Liver (tissue), 7 donors: ENCODE measurements at regions not wholly inside any gene's neighbourhood (a gene's known extent, or its start where the extent isn't known, plus 50 kb on each side); places are given as distances from the start of the nearest gene placed in this dataset.

Source experiments
- DNase-seq: peaks from one replicate; pipeline ENCODE4 v3.0.0-alpha.2; 2017; ENCODE audit warnings: low spot score
- H3K27ac ChIP-seq, 2 donors: one replicate each; pipeline ENCODE4 v1.7.0; 2013; ENCODE audit warnings: inconsistent platforms in 2 of 2, low read length in 2 of 2, control low read depth in 1 of 2, low read depth in 1 of 2, mild to moderate bottlenecking in 1 of 2
- H3K27me3 ChIP-seq, 4 donors: one replicate each; pipeline versions ENCODE4 v1.6.1 to v1.7.0; 2013; ENCODE audit warnings: low read length in 3 of 4, inconsistent platforms in 1 of 4, mild to moderate bottlenecking in 1 of 4, moderate library complexity in 1 of 4; ENCODE audit not compliant: control insufficient read depth in 4 of 4, insufficient read depth in 4 of 4
- H3K36me3 ChIP-seq, 4 donors: one replicate each; pipeline versions ENCODE4 v1.6.1 to v1.7.0; 2013; ENCODE audit warnings: low read length in 3 of 4, mild to moderate bottlenecking in 3 of 4, low read depth in 1 of 4, moderate library complexity in 1 of 4; ENCODE audit not compliant: control insufficient read depth in 4 of 4, insufficient read depth in 3 of 4
- H3K4me1 ChIP-seq, 4 donors: one replicate each; pipeline versions ENCODE4 v1.6.1 to v1.7.0; 2013; ENCODE audit warnings: low read length in 3 of 4, mild to moderate bottlenecking in 3 of 4, moderate library complexity in 1 of 4; ENCODE audit not compliant: control insufficient read depth in 4 of 4, insufficient read depth in 4 of 4
- H3K4me3 ChIP-seq, 3 donors: one replicate each; pipeline versions ENCODE4 v1.6.1 to v1.7.0; 2013; ENCODE audit warnings: low read length in 3 of 3, control low read depth in 1 of 3, low read depth in 1 of 3, mild to moderate bottlenecking in 1 of 3
- H3K9ac ChIP-seq, 2 donors: one replicate each; pipeline ENCODE4 v1.7.0; 2013; ENCODE audit warnings: low read length in 2 of 2, mild to moderate bottlenecking in 2 of 2, moderate library complexity in 2 of 2, control low read depth in 1 of 2, low read depth in 1 of 2
- H3K9me3 ChIP-seq, 4 donors: one replicate each; pipeline versions ENCODE4 v1.6.1 to v1.7.0; 2013; ENCODE audit warnings: low read length in 3 of 4; ENCODE audit not compliant: control insufficient read depth in 4 of 4
- EGR1 ChIP-seq, 2 donors: IDR thresholded peaks; 2 replicates each; pipeline ENCODE4 v1.6.1; 2016 to 2018; ENCODE audit warnings: antibody characterized with exemption in 2 of 2, low read depth in 2 of 2
- FOXA1 ChIP-seq: IDR thresholded peaks from 2 replicates; pipeline ENCODE4 v1.6.1; 2016; ENCODE audit warnings: antibody characterized with exemption
- GABPA ChIP-seq, 2 donors: IDR thresholded peaks in 1 of 2; conservative IDR thresholded peaks in 1 of 2; 2 replicates each; pipeline ENCODE4 v1.6.1; 2016; ENCODE audit warnings: antibody characterized with exemption in 2 of 2, mild to moderate bottlenecking in 1 of 2, moderate library complexity in 1 of 2
- HNF4A ChIP-seq, 2 donors: conservative IDR thresholded peaks; 2 replicates each; pipeline ENCODE4 v1.6.1; 2016; ENCODE audit warnings: antibody characterized with exemption in 2 of 2, mild to moderate bottlenecking in 2 of 2
- JUND ChIP-seq, 2 donors: IDR thresholded peaks; 2 replicates each; pipeline ENCODE4 v1.6.1; 2016; ENCODE audit warnings: antibody characterized with exemption in 2 of 2
- RAD21 ChIP-seq, 2 donors: IDR thresholded peaks; 2 replicates each; pipeline ENCODE4 v1.6.1; 2016; ENCODE audit warnings: antibody characterized with exemption in 2 of 2, mild to moderate bottlenecking in 2 of 2
- RXRA ChIP-seq, 2 donors: IDR thresholded peaks; 2 replicates each; pipeline ENCODE4 v1.6.1; 2017 to 2018; ENCODE audit warnings: antibody characterized with exemption in 2 of 2, mild to moderate bottlenecking in 1 of 2
- SP1 ChIP-seq: IDR thresholded peaks from 2 replicates; pipeline ENCODE4 v1.6.1; 2018; ENCODE audit warnings: antibody characterized with exemption, mild to moderate bottlenecking
- YY1 ChIP-seq: IDR thresholded peaks from 2 replicates; pipeline ENCODE4 v1.6.1; 2016; ENCODE audit warnings: antibody characterized with exemption, mild to moderate bottlenecking
- WGBS: extraction: QIAGEN DNeasy Blood & Tissue Kit; methylation state at CpG from one replicate; pipeline ENCODE4 v1.1.7; 2013; 5-methylcytosine and 5-hydroxymethylcytosine counted together
- TF ChIP-seq, protein P1 (sequence below): IDR thresholded peaks from 2 replicates; pipeline ENCODE4 v1.6.1; 2016; ENCODE audit warnings: antibody characterized with exemption, mild to moderate bottlenecking
- TF ChIP-seq, protein P2 (sequence below): IDR thresholded peaks from 2 replicates; pipeline ENCODE4 v1.6.1; 2016; ENCODE audit warnings: antibody characterized with exemption
- TF ChIP-seq, protein P3 (sequence below): IDR thresholded peaks from 2 replicates; pipeline ENCODE4 v1.6.1; 2016; ENCODE audit warnings: antibody characterized with exemption
- donor health status: healthy.
- donor health status: healthy.
- donor health status: healthy.
- donor health status: healthy.

DNA sequence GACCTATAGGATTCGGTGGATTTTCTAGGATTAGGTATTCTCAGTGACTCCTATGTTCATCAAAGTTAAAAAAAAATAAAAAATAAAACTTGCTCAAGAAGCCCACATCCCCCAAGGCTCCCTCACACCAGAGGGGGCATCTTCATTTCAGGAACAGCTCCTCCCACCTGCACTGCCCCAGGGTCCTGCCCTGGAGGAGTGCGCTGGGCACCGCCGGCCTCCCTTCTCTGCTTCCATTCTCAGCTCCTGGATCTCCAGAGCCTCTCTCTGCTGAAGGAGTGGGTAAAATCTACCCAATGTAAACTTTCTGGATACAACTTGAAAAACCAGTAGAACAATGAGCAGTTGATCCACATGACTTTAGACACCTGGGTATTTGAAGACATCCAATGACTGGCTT is 359.8 kb upstream of the IRX4 start:
- no peak for DNase-seq
- WGBS, result 89% methylated on average over 4 of the region's 4 CpGs
- Histone ChIP-seq H3K9me3 (peaks cover 0 to 1% (median 0%) of the 10 kb centered on the region in 4 donors), H3K27me3 (peaks cover 0 to 2% (median 0%) of the 10 kb centered on the region in 4 donors), H3K36me3 (no peaks in the 10 kb centered on the region), H3K4me3 (no peak overlapping the region), H3K9ac (no peak overlapping the region), H3K27ac (no peak overlapping the region), H3K4me1 (no peaks in the 10 kb centered on the region)
- TF ChIP-seq, protein P1, sequence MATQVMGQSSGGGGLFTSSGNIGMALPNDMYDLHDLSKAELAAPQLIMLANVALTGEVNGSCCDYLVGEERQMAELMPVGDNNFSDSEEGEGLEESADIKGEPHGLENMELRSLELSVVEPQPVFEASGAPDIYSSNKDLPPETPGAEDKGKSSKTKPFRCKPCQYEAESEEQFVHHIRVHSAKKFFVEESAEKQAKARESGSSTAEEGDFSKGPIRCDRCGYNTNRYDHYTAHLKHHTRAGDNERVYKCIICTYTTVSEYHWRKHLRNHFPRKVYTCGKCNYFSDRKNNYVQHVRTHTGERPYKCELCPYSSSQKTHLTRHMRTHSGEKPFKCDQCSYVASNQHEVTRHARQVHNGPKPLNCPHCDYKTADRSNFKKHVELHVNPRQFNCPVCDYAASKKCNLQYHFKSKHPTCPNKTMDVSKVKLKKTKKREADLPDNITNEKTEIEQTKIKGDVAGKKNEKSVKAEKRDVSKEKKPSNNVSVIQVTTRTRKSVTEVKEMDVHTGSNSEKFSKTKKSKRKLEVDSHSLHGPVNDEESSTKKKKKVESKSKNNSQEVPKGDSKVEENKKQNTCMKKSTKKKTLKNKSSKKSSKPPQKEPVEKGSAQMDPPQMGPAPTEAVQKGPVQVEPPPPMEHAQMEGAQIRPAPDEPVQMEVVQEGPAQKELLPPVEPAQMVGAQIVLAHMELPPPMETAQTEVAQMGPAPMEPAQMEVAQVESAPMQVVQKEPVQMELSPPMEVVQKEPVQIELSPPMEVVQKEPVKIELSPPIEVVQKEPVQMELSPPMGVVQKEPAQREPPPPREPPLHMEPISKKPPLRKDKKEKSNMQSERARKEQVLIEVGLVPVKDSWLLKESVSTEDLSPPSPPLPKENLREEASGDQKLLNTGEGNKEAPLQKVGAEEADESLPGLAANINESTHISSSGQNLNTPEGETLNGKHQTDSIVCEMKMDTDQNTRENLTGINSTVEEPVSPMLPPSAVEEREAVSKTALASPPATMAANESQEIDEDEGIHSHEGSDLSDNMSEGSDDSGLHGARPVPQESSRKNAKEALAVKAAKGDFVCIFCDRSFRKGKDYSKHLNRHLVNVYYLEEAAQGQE, result no peak
- no peak for TF ChIP-seq JUND (IDR thresholded peaks at IDR 0.05)
- TF ChIP-seq FOXA1, result no peak
- no peak for TF ChIP-seq RAD21 (IDR thresholded peaks at IDR 0.05)

DNA sequence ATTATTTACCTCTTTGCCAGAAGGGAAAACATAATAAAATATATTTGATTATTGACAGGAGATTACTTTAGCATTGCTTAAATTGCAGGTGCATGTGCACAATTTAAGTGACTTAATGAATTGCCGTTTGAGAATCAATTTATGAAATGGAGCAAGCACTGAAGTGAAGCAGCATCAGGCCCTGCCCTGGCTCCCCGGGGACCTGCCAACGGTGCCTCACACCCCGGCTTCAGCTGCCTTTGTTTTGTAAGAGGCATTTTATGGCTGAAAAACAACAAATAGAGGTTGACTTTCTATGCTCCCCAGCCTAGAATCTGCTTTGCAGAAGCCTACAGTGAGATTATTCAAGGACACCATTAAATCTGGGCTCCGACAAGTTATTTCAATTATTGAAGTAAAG is 359.1 kb upstream of the IRX4 start:
- no peak for DNase-seq
- no peaks in the 10 kb centered on the region for H3K36me3 ChIP-seq
- peaks cover 0 to 4% (median 0%) of the 10 kb centered on the region in 4 donors for H3K9me3 ChIP-seq
- no peaks in the 10 kb centered on the region for H3K4me1 ChIP-seq
- H3K27me3 ChIP-seq, result peaks cover 0 to 2% (median 0%) of the 10 kb centered on the region in 4 donors
- H3K9ac ChIP-seq, result no peak overlapping the region
- H3K27ac ChIP-seq, result no peak overlapping the region
- TF ChIP-seq YY1 (no peak), GABPA (IDR thresholded peaks at IDR 0.05 in 1 of 2, conservative IDR thresholded peaks at IDR 0.05 in 1 of 2) (no peak), EGR1 (IDR thresholded peaks at IDR 0.05; ENCODE audit: low read depth in 2 of 2) (no peak), HNF4A (conservative IDR thresholded peaks at IDR 0.05) (no peak), SP1 (no peak), RXRA (IDR thresholded peaks at IDR 0.05) (no peak)
- TF ChIP-seq, protein P2, sequence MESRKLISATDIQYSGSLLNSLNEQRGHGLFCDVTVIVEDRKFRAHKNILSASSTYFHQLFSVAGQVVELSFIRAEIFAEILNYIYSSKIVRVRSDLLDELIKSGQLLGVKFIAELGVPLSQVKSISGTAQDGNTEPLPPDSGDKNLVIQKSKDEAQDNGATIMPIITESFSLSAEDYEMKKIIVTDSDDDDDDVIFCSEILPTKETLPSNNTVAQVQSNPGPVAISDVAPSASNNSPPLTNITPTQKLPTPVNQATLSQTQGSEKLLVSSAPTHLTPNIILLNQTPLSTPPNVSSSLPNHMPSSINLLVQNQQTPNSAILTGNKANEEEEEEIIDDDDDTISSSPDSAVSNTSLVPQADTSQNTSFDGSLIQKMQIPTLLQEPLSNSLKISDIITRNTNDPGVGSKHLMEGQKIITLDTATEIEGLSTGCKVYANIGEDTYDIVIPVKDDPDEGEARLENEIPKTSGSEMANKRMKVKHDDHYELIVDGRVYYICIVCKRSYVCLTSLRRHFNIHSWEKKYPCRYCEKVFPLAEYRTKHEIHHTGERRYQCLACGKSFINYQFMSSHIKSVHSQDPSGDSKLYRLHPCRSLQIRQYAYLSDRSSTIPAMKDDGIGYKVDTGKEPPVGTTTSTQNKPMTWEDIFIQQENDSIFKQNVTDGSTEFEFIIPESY, result no peak
- TF ChIP-seq, protein P1, result no peak
- TF ChIP-seq, protein P3, sequence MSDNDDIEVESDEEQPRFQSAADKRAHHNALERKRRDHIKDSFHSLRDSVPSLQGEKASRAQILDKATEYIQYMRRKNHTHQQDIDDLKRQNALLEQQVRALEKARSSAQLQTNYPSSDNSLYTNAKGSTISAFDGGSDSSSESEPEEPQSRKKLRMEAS, result no peak
- H3K4me3 ChIP-seq, result no peak overlapping the region
- 73% methylated on average over 5 of the region's 5 CpGs for WGBS
